HL-60 (cell line): ENCODE measurements at regions not wholly inside any gene's neighbourhood (a gene's known extent, or its start where the extent isn't known, plus 50 kb on each side); places are given as distances from the start of the nearest gene placed in this dataset.

Experiments used
- CTCF ChIP-seq: IDR thresholded peaks from one replicate; pipeline ENCODE4 v1.5.1; 2011; ENCODE audit warnings: low read length, control low read depth, inconsistent platforms; ENCODE audit not compliant: insufficient read depth
- GABPA ChIP-seq: IDR thresholded peaks from 2 replicates; pipeline ENCODE4 v1.6.1; 2012; ENCODE audit warnings: low read depth

- peak; percentile 59 for TF ChIP-seq CTCF
- no peak for TF ChIP-seq GABPA
These were observed 51.2 kb upstream of the ADAM23 start for GRCh38 chr2:206392118-206392517.
